SK-N-SH treated with all-trans-retinoic acid at 6 μM for 48 hours (cell line): ENCODE measurements at regions not wholly inside any gene's neighbourhood (a gene's known extent, or its start where the extent isn't known, plus 50 kb on each side); places are given as distances from the start of the nearest gene placed in this dataset.

ENCODE experiments used
- ATAC-seq: fragments of 200-7000 bp; cut with Tn5 transposase; 3 replicates; pipeline ENCODE4 v1.9.1; 2020; ENCODE audit warnings: mild to moderate bottlenecking, moderate library complexity
- ARNTL ChIP-seq: fragments of 450-650 bp; formaldehyde crosslinking; IDR thresholded peaks from 2 replicates; pipeline ENCODE4 v1.5.0; 2020; ENCODE audit warnings: low read depth, mild to moderate bottlenecking, moderate library complexity, borderline replicate concordance
- BACH2 ChIP-seq: fragments of 250-450 bp; sonication (Bioruptor Pico); IDR thresholded peaks from 2 replicates; pipeline ENCODE4 v1.9.0; 2021; ENCODE audit warnings: mild to moderate bottlenecking, borderline replicate concordance
- CSDC2 ChIP-seq: fragments of 250-450 bp; sonication (Bioruptor Pico); IDR thresholded peaks from 2 replicates; pipeline ENCODE4 v1.5.0; 2020; ENCODE audit warnings: mild to moderate bottlenecking, moderate library complexity
- ESRRG ChIP-seq: fragments of 250-450 bp; sonication (Bioruptor Pico); IDR thresholded peaks from 2 replicates; pipeline ENCODE4 v1.6.1; 2021; ENCODE audit warnings: mild to moderate bottlenecking
- GLIS3 ChIP-seq: fragments of 250-450 bp; sonication (Bioruptor Pico); IDR thresholded peaks from 2 replicates; pipeline ENCODE4 v1.5.0; 2020; ENCODE audit warnings: mild to moderate bottlenecking, moderate library complexity
- ISL1 ChIP-seq: fragments of 250-450 bp; sonication (Bioruptor Pico); IDR thresholded peaks from 2 replicates; pipeline ENCODE4 v2.1.2; 2022; ENCODE audit warnings: mild to moderate bottlenecking, moderate library complexity
- OSR1 ChIP-seq: fragments of 250-450 bp; sonication (Bioruptor Pico); IDR thresholded peaks from 2 replicates; pipeline ENCODE4 v1.8.0; 2022; ENCODE audit warnings: moderate library complexity, mild to moderate bottlenecking, inconsistent platforms
- PPARA ChIP-seq: fragments of 250-450 bp; sonication (Bioruptor Pico); IDR thresholded peaks from 2 replicates; pipeline ENCODE4 v1.5.0; 2020; ENCODE audit warnings: mild to moderate bottlenecking, borderline replicate concordance
- RARB ChIP-seq: fragments of 250-450 bp; sonication (Bioruptor Pico); IDR thresholded peaks from 2 replicates; pipeline ENCODE4 v1.8.0; 2021; ENCODE audit warnings: mild to moderate bottlenecking, moderate library complexity
- SNAI2 ChIP-seq: fragments of 250-450 bp; sonication (Bioruptor Pico); IDR thresholded peaks from 2 replicates; pipeline ENCODE4 v1.5.0; 2020; ENCODE audit warnings: mild to moderate bottlenecking, moderate library complexity
- TCF4 ChIP-seq: fragments of 250-450 bp; sonication (Bioruptor Pico); IDR thresholded peaks from 2 replicates; pipeline ENCODE4 v1.8.0; 2021; ENCODE audit warnings: mild to moderate bottlenecking, moderate library complexity, borderline replicate concordance
- TOX ChIP-seq: fragments of 250-450 bp; sonication (Bioruptor Pico); IDR thresholded peaks from 2 replicates; pipeline ENCODE4 v1.8.0; 2021; ENCODE audit warnings: mild to moderate bottlenecking, moderate library complexity, borderline replicate concordance
- ZC3H10 ChIP-seq: fragments of 250-450 bp; sonication (Bioruptor Pico); IDR thresholded peaks from 2 replicates; pipeline ENCODE4 v1.5.1; 2021; ENCODE audit warnings: mild to moderate bottlenecking, moderate library complexity
- ZFP3 ChIP-seq: fragments of 250-450 bp; sonication (Bioruptor Pico); IDR thresholded peaks from 2 replicates; pipeline ENCODE4 v1.5.0; 2020; ENCODE audit warnings: mild to moderate bottlenecking, moderate library complexity
- ZFP30 ChIP-seq: fragments of 450-650 bp; formaldehyde crosslinking; IDR thresholded peaks from 2 replicates; pipeline ENCODE4 v1.5.0; 2022; ENCODE audit warnings: mild to moderate bottlenecking, moderate library complexity
- ZNF565 ChIP-seq: fragments of 450-650 bp; formaldehyde crosslinking; conservative IDR thresholded peaks from 2 replicates; pipeline ENCODE4 v1.5.0; 2020; ENCODE audit warnings: low read depth, mild to moderate bottlenecking, moderate library complexity
- ZNF70 ChIP-seq: fragments of 450-650 bp; formaldehyde crosslinking; IDR thresholded peaks from 2 replicates; pipeline ENCODE4 v1.5.0; 2020; ENCODE audit warnings: mild to moderate bottlenecking, moderate library complexity
- ZNF8 ChIP-seq: fragments of 450-650 bp; formaldehyde crosslinking; IDR thresholded peaks from 2 replicates; pipeline ENCODE4 v1.5.0; 2020; ENCODE audit warnings: mild to moderate bottlenecking, moderate library complexity
- TF ChIP-seq, protein P1 (sequence below): fragments of 250-450 bp; sonication (Bioruptor Pico); IDR thresholded peaks from 2 replicates; pipeline ENCODE4 v1.8.0; 2021; ENCODE audit warnings: low read depth, mild to moderate bottlenecking, moderate library complexity, borderline replicate concordance
- TF ChIP-seq, protein P2 (sequence below): fragments of 250-450 bp; sonication (Bioruptor Pico); IDR thresholded peaks from 2 replicates; pipeline ENCODE4 v1.5.1; 2021; ENCODE audit warnings: mild to moderate bottlenecking, moderate library complexity
- TF ChIP-seq, protein P3 (sequence below): fragments of 250-450 bp; sonication (Bioruptor Pico); IDR thresholded peaks from 2 replicates; pipeline ENCODE4 v1.8.0; 2020; ENCODE audit warnings: mild to moderate bottlenecking, moderate library complexity, borderline replicate concordance
- TF ChIP-seq, protein P4 (sequence below): fragments of 250-450 bp; sonication (Bioruptor Pico); IDR thresholded peaks from 2 replicates; pipeline ENCODE4 v1.5.1; 2020; ENCODE audit warnings: low read depth, mild to moderate bottlenecking, moderate library complexity

DNA sequence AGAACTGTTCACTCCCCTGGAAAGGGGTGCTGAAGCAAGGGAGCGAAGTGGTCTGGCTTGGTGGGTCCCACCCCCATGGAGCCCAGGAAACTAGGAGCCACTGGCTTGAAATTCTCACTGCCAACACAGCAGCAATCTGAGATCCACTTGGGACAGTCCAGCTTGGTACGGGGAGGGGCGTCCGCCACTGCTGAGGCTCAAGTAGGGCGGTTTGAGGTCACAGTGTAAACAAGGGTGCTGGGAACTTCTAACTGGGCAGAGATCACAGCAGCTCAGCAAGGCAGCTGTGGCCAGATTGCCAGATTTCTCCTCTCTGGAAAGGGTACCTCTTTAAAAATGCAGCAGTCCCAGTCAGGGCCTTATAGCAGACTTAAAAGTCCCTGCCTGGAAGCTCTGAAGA lies 53.9 kb upstream of the GALNTL6 start:
- ATAC-seq = no peak
- no peak for TF ChIP-seq ISL1 (CRISPR knock-in tag)

DNA sequence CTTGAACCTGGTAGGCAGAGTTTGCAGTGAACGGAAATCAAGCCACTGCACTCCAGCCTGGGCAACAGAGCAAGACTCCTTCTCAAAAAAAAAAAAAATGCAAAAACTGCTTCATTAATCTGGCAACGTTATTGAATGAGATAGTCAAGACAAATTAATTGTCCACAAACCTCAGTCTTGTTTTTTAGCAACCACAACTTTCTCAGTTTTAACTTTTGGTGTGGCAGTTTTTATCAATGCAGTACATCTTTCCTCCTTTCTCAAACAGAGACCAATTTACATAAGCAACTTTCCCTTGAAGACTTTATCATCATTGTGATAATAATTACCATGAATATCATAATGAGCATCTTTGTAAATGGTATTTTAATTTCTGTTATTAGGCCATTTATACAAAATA lies 61.7 kb upstream of the GALNTL6 start:
- no peak for ATAC-seq
- no peak for TF ChIP-seq ZFP30 (CRISPR knock-in tag)
- TF ChIP-seq ARNTL (CRISPR knock-in tag) = no peak
- TF ChIP-seq, protein P1, sequence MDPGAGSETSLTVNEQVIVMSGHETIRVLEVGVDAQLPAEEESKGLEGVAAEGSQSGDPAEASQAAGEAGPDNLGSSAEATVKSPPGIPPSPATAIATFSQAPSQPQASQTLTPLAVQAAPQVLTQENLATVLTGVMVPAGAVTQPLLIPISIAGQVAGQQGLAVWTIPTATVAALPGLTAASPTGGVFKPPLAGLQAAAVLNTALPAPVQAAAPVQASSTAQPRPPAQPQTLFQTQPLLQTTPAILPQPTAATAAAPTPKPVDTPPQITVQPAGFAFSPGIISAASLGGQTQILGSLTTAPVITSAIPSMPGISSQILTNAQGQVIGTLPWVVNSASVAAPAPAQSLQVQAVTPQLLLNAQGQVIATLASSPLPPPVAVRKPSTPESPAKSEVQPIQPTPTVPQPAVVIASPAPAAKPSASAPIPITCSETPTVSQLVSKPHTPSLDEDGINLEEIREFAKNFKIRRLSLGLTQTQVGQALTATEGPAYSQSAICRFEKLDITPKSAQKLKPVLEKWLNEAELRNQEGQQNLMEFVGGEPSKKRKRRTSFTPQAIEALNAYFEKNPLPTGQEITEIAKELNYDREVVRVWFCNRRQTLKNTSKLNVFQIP (CRISPR knock-in tag) = no peak
- no peak for TF ChIP-seq CSDC2
- no peak for TF ChIP-seq ZC3H10
- TF ChIP-seq, protein P2, sequence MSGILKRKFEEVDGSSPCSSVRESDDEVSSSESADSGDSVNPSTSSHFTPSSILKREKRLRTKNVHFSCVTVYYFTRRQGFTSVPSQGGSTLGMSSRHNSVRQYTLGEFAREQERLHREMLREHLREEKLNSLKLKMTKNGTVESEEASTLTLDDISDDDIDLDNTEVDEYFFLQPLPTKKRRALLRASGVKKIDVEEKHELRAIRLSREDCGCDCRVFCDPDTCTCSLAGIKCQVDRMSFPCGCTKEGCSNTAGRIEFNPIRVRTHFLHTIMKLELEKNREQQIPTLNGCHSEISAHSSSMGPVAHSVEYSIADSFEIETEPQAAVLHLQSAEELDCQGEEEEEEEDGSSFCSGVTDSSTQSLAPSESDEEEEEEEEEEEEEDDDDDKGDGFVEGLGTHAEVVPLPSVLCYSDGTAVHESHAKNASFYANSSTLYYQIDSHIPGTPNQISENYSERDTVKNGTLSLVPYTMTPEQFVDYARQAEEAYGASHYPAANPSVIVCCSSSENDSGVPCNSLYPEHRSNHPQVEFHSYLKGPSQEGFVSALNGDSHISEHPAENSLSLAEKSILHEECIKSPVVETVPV (CRISPR knock-in tag) = no peak
- TF ChIP-seq PPARA (CRISPR knock-in tag) = no peak
- TF ChIP-seq GLIS3 = no peak
- TF ChIP-seq TOX (CRISPR knock-in tag) = no peak
- TF ChIP-seq OSR1 (CRISPR knock-in tag) = no peak
- no peak for TF ChIP-seq ISL1 (CRISPR knock-in tag)
- TF ChIP-seq ZNF565 (CRISPR knock-in tag) = no peak
- no peak for TF ChIP-seq RARB (CRISPR knock-in tag)
- no peak for TF ChIP-seq TCF4 (CRISPR knock-in tag)
- TF ChIP-seq, protein P3, sequence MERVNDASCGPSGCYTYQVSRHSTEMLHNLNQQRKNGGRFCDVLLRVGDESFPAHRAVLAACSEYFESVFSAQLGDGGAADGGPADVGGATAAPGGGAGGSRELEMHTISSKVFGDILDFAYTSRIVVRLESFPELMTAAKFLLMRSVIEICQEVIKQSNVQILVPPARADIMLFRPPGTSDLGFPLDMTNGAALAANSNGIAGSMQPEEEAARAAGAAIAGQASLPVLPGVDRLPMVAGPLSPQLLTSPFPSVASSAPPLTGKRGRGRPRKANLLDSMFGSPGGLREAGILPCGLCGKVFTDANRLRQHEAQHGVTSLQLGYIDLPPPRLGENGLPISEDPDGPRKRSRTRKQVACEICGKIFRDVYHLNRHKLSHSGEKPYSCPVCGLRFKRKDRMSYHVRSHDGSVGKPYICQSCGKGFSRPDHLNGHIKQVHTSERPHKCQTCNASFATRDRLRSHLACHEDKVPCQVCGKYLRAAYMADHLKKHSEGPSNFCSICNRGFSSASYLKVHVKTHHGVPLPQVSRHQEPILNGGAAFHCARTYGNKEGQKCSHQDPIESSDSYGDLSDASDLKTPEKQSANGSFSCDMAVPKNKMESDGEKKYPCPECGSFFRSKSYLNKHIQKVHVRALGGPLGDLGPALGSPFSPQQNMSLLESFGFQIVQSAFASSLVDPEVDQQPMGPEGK (CRISPR knock-in tag) = no peak
- TF ChIP-seq BACH2 = no peak
- TF ChIP-seq, all 23 proteins: peak for 0

DNA sequence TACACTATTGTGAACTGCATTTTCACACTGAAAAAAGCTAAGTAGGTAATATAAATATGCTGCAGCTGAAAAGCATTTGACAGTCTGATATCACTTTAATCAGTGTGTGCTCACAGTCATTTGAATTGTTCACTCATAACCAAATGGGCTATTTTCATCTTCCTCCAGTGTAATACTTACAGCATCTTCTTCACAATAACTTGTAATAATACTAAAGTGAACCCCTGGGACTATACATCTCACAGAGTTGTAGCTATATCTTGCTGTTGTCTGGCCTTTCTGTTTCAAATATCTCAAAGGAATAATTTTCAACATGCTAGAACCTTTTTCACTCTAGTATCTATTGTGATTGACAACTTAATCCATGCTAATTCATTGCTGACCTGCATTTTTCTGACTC lies 66.8 kb upstream of the GALNTL6 start:
- TF ChIP-seq BACH2 (no peak), TCF4 (CRISPR knock-in tag) (no peak), ZNF8 (CRISPR knock-in tag) (no peak), SNAI2 (CRISPR knock-in tag) (no peak), CSDC2 (no peak), TOX (CRISPR knock-in tag) (no peak), ZFP3 (CRISPR knock-in tag) (no peak), PPARA (CRISPR knock-in tag) (no peak), ARNTL (CRISPR knock-in tag) (no peak), ZFP30 (CRISPR knock-in tag) (no peak)
- TF ChIP-seq, protein P3 (CRISPR knock-in tag) = no peak
- TF ChIP-seq, protein P4, sequence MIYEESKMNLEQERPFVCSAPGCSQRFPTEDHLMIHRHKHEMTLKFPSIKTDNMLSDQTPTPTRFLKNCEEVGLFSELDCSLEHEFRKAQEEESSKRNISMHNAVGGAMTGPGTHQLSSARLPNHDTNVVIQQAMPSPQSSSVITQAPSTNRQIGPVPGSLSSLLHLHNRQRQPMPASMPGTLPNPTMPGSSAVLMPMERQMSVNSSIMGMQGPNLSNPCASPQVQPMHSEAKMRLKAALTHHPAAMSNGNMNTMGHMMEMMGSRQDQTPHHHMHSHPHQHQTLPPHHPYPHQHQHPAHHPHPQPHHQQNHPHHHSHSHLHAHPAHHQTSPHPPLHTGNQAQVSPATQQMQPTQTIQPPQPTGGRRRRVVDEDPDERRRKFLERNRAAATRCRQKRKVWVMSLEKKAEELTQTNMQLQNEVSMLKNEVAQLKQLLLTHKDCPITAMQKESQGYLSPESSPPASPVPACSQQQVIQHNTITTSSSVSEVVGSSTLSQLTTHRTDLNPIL = no peak
- TF ChIP-seq, all 23 proteins: peak for 0
- no peak for ATAC-seq

DNA sequence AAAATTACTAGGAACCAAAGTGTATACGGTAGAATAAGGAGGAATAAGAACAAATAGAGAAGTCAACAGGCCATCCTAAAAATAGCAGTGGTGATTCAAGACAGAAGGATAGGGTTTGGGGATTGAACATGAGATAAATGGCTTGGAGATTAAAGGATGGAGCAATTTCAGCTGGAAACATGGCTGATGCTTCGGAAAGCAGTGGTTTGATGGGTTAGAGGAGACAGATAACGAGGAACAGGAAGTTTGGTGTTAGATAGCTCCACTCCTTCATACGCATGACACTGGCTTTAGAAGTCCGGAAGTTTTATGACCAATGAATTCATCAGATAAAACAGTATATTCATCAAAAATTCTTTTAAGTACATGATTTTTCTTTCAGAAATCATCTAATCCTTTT lies 70.8 kb upstream of the GALNTL6 start:
- ATAC-seq = no peak
- TF ChIP-seq TCF4 (CRISPR knock-in tag) (no peak), PPARA (CRISPR knock-in tag) (no peak), ZC3H10 (no peak), ARNTL (CRISPR knock-in tag) (no peak), GLIS3 (no peak), ZFP30 (CRISPR knock-in tag) (no peak), ZFP3 (CRISPR knock-in tag) (no peak), ZNF8 (CRISPR knock-in tag) (no peak), RARB (CRISPR knock-in tag) (no peak), ESRRG (CRISPR knock-in tag) (no peak), ZNF565 (CRISPR knock-in tag) (no peak), ZNF70 (CRISPR knock-in tag) (no peak), ISL1 (CRISPR knock-in tag) (no peak), OSR1 (CRISPR knock-in tag) (no peak)
- TF ChIP-seq, protein P2 (CRISPR knock-in tag) = no peak
- TF ChIP-seq, protein P3 (CRISPR knock-in tag) = no peak
